NCI-H2196 treated with DMSO at 0.1 percent for 48 hours (cell line): ENCODE measurements at regions not wholly inside any gene's neighbourhood (a gene's known extent, or its start where the extent isn't known, plus 50 kb on each side); places are given as distances from the start of the nearest gene placed in this dataset.

Experiments
- DNase-seq: peaks from one replicate; lab custom pipeline; 2025; ENCODE audit not compliant: unreplicated experiment; lab: John Stamatoyannopoulos, UW

GRCh38 chr2:240353944-240354343, 81.5 kb upstream of the GPC1 start:
- no peak for DNase-seq

- DNase-seq: no peak
Measured at GRCh38 chr2:240355001-240355891, 80.2 kb upstream of the GPC1 start.

- DNase-seq: no peak
Measured at GRCh38 chr2:240355962-240356361, 79.5 kb upstream of the GPC1 start.

GRCh38 chr2:240356700-240357640, 78.5 kb upstream of the GPC1 start:
- DNase-seq: no peak

- no peak for DNase-seq
Measured at GRCh38 chr2:240357641-240358012, 77.8 kb upstream of the GPC1 start.

- no peak for DNase-seq
Measured at GRCh38 chr2:240358080-240358479, 77.4 kb upstream of the GPC1 start.

GRCh38 chr2:240358821-240359397, 76.6 kb upstream of the GPC1 start:
- no peak for DNase-seq

- DNase-seq: no peak
Measured at GRCh38 chr2:240359695-240360094, 75.8 kb upstream of the GPC1 start.

GRCh38 chr2:240360645-240361475, 74.6 kb upstream of the GPC1 start:
- no peak for DNase-seq

GRCh38 chr2:240362216-240362755, 73.2 kb upstream of the GPC1 start:
- DNase-seq: no peak

GRCh38 chr2:240362826-240363745, 72.4 kb upstream of the GPC1 start:
- DNase-seq: no peak

GRCh38 chr2:240363746-240364581, 71.5 kb upstream of the GPC1 start:
- DNase-seq: no peak

GRCh38 chr2:240364582-240364960, 70.9 kb upstream of the GPC1 start:
- no peak for DNase-seq

GRCh38 chr2:240364961-240365775, 70.3 kb upstream of the GPC1 start:
- DNase-seq: no peak

- DNase-seq: no peak
Measured at GRCh38 chr2:240365971-240366471, 69.4 kb upstream of the GPC1 start.

GRCh38 chr2:240366901-240367300, 68.6 kb upstream of the GPC1 start:
- no peak for DNase-seq

GRCh38 chr2:240367721-240368120, 67.7 kb upstream of the GPC1 start:
- no peak for DNase-seq
